ENCODE measurements at regions not wholly inside any gene's neighbourhood (a gene's known extent, or its start where the extent isn't known, plus 50 kb on each side); places are given as distances from the start of the nearest gene placed in this dataset.

GRCh38 chr11:23364076-23364475 is 503.8 kb upstream of the CCDC179 start:
- no peak for ATAC-seq

GRCh38 chr11:23370580-23371275 is 510.5 kb upstream of the CCDC179 start:
- no peak for ATAC-seq
- TF ChIP-seq OSR1 (CRISPR knock-in tag; IDR thresholded peaks at IDR 0.05): no peak

More at GRCh38 chr11:23364076-23364475, 503.8 kb upstream of the CCDC179 start:
- no peak for TF ChIP-seq ZFP3 (CRISPR knock-in tag; IDR thresholded peaks at IDR 0.05)
- no peak for TF ChIP-seq ZC3H10 (CRISPR knock-in tag; IDR thresholded peaks at IDR 0.05)
- no peak for TF ChIP-seq POU6F1 (CRISPR knock-in tag; IDR thresholded peaks at IDR 0.05; ENCODE audit: borderline replicate concordance, low read depth)
- no peak for TF ChIP-seq ZNF8 (CRISPR knock-in tag; IDR thresholded peaks at IDR 0.05)
- no peak for TF ChIP-seq OSR1 (CRISPR knock-in tag; IDR thresholded peaks at IDR 0.05)
- TF ChIP-seq SNAI2 (CRISPR knock-in tag; IDR thresholded peaks at IDR 0.05): no peak
- no peak for TF ChIP-seq PATZ1 (CRISPR knock-in tag; IDR thresholded peaks at IDR 0.05; ENCODE audit: borderline replicate concordance)
- no peak for TF ChIP-seq ARNTL (CRISPR knock-in tag; IDR thresholded peaks at IDR 0.05; ENCODE audit: borderline replicate concordance, low read depth)
- no peak for TF ChIP-seq ZNF565 (CRISPR knock-in tag; conservative IDR thresholded peaks at IDR 0.05; ENCODE audit: low read depth)
- TF ChIP-seq ISL1 (CRISPR knock-in tag; IDR thresholded peaks at IDR 0.05): no peak
- no peak for TF ChIP-seq ESRRG (CRISPR knock-in tag; IDR thresholded peaks at IDR 0.05)
- no peak for TF ChIP-seq GLIS3 (CRISPR knock-in tag; IDR thresholded peaks at IDR 0.05)

- TF ChIP-seq ZFP3 (CRISPR knock-in tag; IDR thresholded peaks at IDR 0.05) (no peak), TOX (CRISPR knock-in tag; IDR thresholded peaks at IDR 0.05; ENCODE audit: borderline replicate concordance) (no peak), ZFP30 (CRISPR knock-in tag; IDR thresholded peaks at IDR 0.05) (no peak), PPARA (CRISPR knock-in tag; IDR thresholded peaks at IDR 0.05; ENCODE audit: borderline replicate concordance) (no peak), TSHZ2 (CRISPR knock-in tag; IDR thresholded peaks at IDR 0.05) (no peak), RARB (CRISPR knock-in tag; IDR thresholded peaks at IDR 0.05) (no peak), ISL1 (CRISPR knock-in tag; IDR thresholded peaks at IDR 0.05) (no peak), ZNF8 (CRISPR knock-in tag; IDR thresholded peaks at IDR 0.05) (no peak), SNAI2 (CRISPR knock-in tag; IDR thresholded peaks at IDR 0.05) (no peak), BACH2 (CRISPR knock-in tag; IDR thresholded peaks at IDR 0.05; ENCODE audit: borderline replicate concordance) (no peak), CSDC2 (CRISPR knock-in tag; IDR thresholded peaks at IDR 0.05) (no peak)
- no peak for ATAC-seq
Observed at GRCh38 chr11:23377909-23378308, 517.6 kb upstream of the CCDC179 start.

GRCh38 chr11:23391031-23391430 is 530.8 kb upstream of the CCDC179 start:
- ATAC-seq: no peak
- TF ChIP-seq POU6F1 (CRISPR knock-in tag; IDR thresholded peaks at IDR 0.05; ENCODE audit: borderline replicate concordance, low read depth) (no peak), ISL1 (CRISPR knock-in tag; IDR thresholded peaks at IDR 0.05) (no peak), TCF4 (CRISPR knock-in tag; IDR thresholded peaks at IDR 0.05; ENCODE audit: borderline replicate concordance) (no peak), CSRNP3 (CRISPR knock-in tag; IDR thresholded peaks at IDR 0.05) (no peak), SNAI2 (CRISPR knock-in tag; IDR thresholded peaks at IDR 0.05) (no peak), ZNF8 (CRISPR knock-in tag; IDR thresholded peaks at IDR 0.05) (no peak), OSR1 (CRISPR knock-in tag; IDR thresholded peaks at IDR 0.05) (no peak), ESRRG (CRISPR knock-in tag; IDR thresholded peaks at IDR 0.05) (no peak), TSHZ2 (CRISPR knock-in tag; IDR thresholded peaks at IDR 0.05) (no peak), ARNTL (CRISPR knock-in tag; IDR thresholded peaks at IDR 0.05; ENCODE audit: borderline replicate concordance, low read depth) (no peak), ZC3H10 (CRISPR knock-in tag; IDR thresholded peaks at IDR 0.05) (no peak), RARB (CRISPR knock-in tag; IDR thresholded peaks at IDR 0.05) (no peak)
